WTC11 (cell line): ENCODE measurements at regions not wholly inside any gene's neighbourhood (a gene's known extent, or its start where the extent isn't known, plus 50 kb on each side); places are given as distances from the start of the nearest gene placed in this dataset.

ENCODE experiments used
- ATAC-seq: fragments of 200-7000 bp; cut with Tn5 transposase; 2 replicates; pipeline ENCODE4 v1.10.0; 2021; ENCODE audit warnings: mild to moderate bottlenecking, moderate library complexity
- CTCF ChIA-PET: fragments of 300-600 bp; sonication (Branson Sonifier 250); formaldehyde crosslinking; loops from one replicate; lab custom pipeline; 2021; ENCODE audit warnings: antibody characterized with exemption; lab: Charles Lee
- POLR2A ChIA-PET: fragments of 350-600 bp; sonication (Branson Sonifier 250); formaldehyde crosslinking; loops from one replicate; lab custom pipeline; 2021; ENCODE audit warnings: antibody characterized with exemption; lab: Charles Lee
- DNase-seq: peaks from one replicate; pipeline ENCODE4 v3.0.0; 2021; ENCODE audit warnings: low spot score
- H3K27ac Mint-ChIP-seq: 2 replicates; pipeline ENCODE4 v1.8.0; 2021; ENCODE audit warnings: mixed read lengths
- H3K27me3 Mint-ChIP-seq: 2 replicates; pipeline ENCODE4 v1.8.0; 2021; ENCODE audit warnings: low read depth, mild to moderate bottlenecking, moderate library complexity, mixed read lengths
- H3K36me3 Mint-ChIP-seq: 2 replicates; pipeline ENCODE4 v1.8.0; 2021; ENCODE audit warnings: mixed read lengths
- H3K4me1 Mint-ChIP-seq: 2 replicates; pipeline ENCODE4 v1.8.0; 2022; ENCODE audit warnings: mixed read lengths
- H3K4me3 Mint-ChIP-seq: 2 replicates; pipeline ENCODE4 v1.8.0; 2021; ENCODE audit warnings: mild to moderate bottlenecking, moderate library complexity, mixed read lengths
- H3K9me3 Mint-ChIP-seq: 2 replicates; pipeline ENCODE4 v1.8.0; 2021; ENCODE audit warnings: mixed read lengths
- ATF6 ChIP-seq: sonication (generic); formaldehyde crosslinking; IDR thresholded peaks from 2 replicates; pipeline ENCODE4 v1.8.1; 2023; ENCODE audit warnings: mild to moderate bottlenecking, missing genetic modification reagents
- FOXJ3 ChIP-seq: sonication (generic); formaldehyde crosslinking; IDR thresholded peaks from 2 replicates; pipeline ENCODE4 v1.9.0; 2021; ENCODE audit warnings: missing genetic modification reagents, mild to moderate bottlenecking, borderline replicate concordance
- FOXK1 ChIP-seq: sonication (generic); formaldehyde crosslinking; IDR thresholded peaks from 2 replicates; pipeline ENCODE4 v1.8.0; 2022; ENCODE audit warnings: mild to moderate bottlenecking, moderate library complexity, missing genetic modification reagents
- FOXP4 ChIP-seq: sonication (generic); formaldehyde crosslinking; IDR thresholded peaks from 2 replicates; pipeline ENCODE4 v1.8.0; 2022; ENCODE audit warnings: mild to moderate bottlenecking, missing genetic modification reagents
- HMGXB4 ChIP-seq: sonication (generic); formaldehyde crosslinking; IDR thresholded peaks from 2 replicates; pipeline ENCODE4 v1.8.1; 2023; ENCODE audit warnings: mild to moderate bottlenecking, moderate library complexity, missing genetic modification reagents
- IRF2 ChIP-seq: sonication (generic); formaldehyde crosslinking; IDR thresholded peaks from 2 replicates; pipeline ENCODE4 v1.8.0; 2022; ENCODE audit warnings: low read depth, missing genetic modification reagents, borderline replicate concordance
- MLX ChIP-seq: sonication (generic); formaldehyde crosslinking; IDR thresholded peaks from 2 replicates; pipeline ENCODE4 v1.8.1; 2023; ENCODE audit warnings: mild to moderate bottlenecking, missing genetic modification reagents, moderate library complexity
- NFATC4 ChIP-seq: fragments of 250-450 bp; sonication (Bioruptor Pico); IDR thresholded peaks from 2 replicates; pipeline ENCODE4 v1.9.0; 2021; ENCODE audit warnings: mild to moderate bottlenecking
- OVOL2 ChIP-seq: fragments of 250-450 bp; sonication (Bioruptor Pico); IDR thresholded peaks from 2 replicates; pipeline ENCODE4 v1.9.0; 2021; ENCODE audit warnings: mild to moderate bottlenecking, borderline replicate concordance
- TCF7 ChIP-seq: sonication (generic); formaldehyde crosslinking; IDR thresholded peaks from 2 replicates; pipeline ENCODE4 v1.8.0; 2022; ENCODE audit warnings: mild to moderate bottlenecking, low read depth, missing genetic modification reagents, moderate library complexity
- TEAD1 ChIP-seq: sonication (generic); formaldehyde crosslinking; IDR thresholded peaks from 2 replicates; pipeline ENCODE4 v1.8.0; 2022; ENCODE audit warnings: mild to moderate bottlenecking, missing genetic modification reagents
- TEAD4 ChIP-seq: sonication (generic); formaldehyde crosslinking; IDR thresholded peaks from 2 replicates; pipeline ENCODE4 v1.8.0; 2022; ENCODE audit warnings: mild to moderate bottlenecking, missing genetic modification reagents
- ZBTB21 ChIP-seq: sonication (generic); formaldehyde crosslinking; IDR thresholded peaks from 2 replicates; pipeline ENCODE4 v1.8.1; 2023; ENCODE audit warnings: mild to moderate bottlenecking, missing genetic modification reagents, borderline replicate concordance
- ZMAT4 ChIP-seq: fragments of 250-450 bp; sonication (Bioruptor Pico); IDR thresholded peaks from 2 replicates; pipeline ENCODE4 v1.9.0; 2021; ENCODE audit warnings: mild to moderate bottlenecking
- ZNF532 ChIP-seq: fragments of 250-450 bp; sonication (Bioruptor Pico); IDR thresholded peaks from 2 replicates; pipeline ENCODE4 v1.9.0; 2021; ENCODE audit warnings: mild to moderate bottlenecking, borderline replicate concordance

GRCh38 chr3:3605226-3605625, 194.0 kb upstream of the LRRN1 start:
- TF ChIP-seq OVOL2 (CRISPR knock-in tag) = no peak
- no peak for TF ChIP-seq NFATC4 (CRISPR knock-in tag)
- TF ChIP-seq TEAD4 (CRISPR knock-in tag) = no peak
- no peak for TF ChIP-seq HMGXB4
- no peak for TF ChIP-seq TEAD1 (CRISPR knock-in tag)
- no peak for TF ChIP-seq ZNF532
- TF ChIP-seq FOXK1 (CRISPR knock-in tag) = no peak
- no peak for TF ChIP-seq ZBTB21
- TF ChIP-seq ZMAT4 = no peak
- TF ChIP-seq TCF7 (CRISPR knock-in tag) = no peak
- Mint-ChIP-seq H3K36me3 (peaks cover 40% of the 10 kb centered on the region), H3K4me3 (no peak overlapping the region), H3K27me3 (no peaks in the 10 kb centered on the region), H3K9me3 (peaks cover 76% of the 10 kb centered on the region), H3K27ac (no peak overlapping the region), H3K4me1 (peaks cover 15% of the 10 kb centered on the region)
- ChIA-PET POLR2A (interaction anchor here (0.6 kb wide), 1 partner anchor 144 kb away, joined by 5 read pairs; no protein-coding TSS in a partner anchor), CTCF (interaction anchor here (0.7 to 1.6 kb wide), 2 partner anchors 277 to 393 kb away, joined by 3 to 6 read pairs; no protein-coding TSS in a partner anchor)
- no peak for DNase-seq
- ATAC-seq = no peak

- Mint-ChIP-seq H3K27me3 (no peaks in the 10 kb centered on the region), H3K4me3 (no peak overlapping the region), H3K9me3 (peaks cover 77% of the 10 kb centered on the region), H3K4me1 (peaks cover 15% of the 10 kb centered on the region), H3K36me3 (peaks cover 36% of the 10 kb centered on the region), H3K27ac (no peak overlapping the region)
- DNase-seq (no peak), ATAC-seq (no peak)
- CTCF ChIA-PET = no interaction called here
- POLR2A ChIA-PET = no interaction called here
- TF ChIP-seq FOXJ3 (CRISPR knock-in tag) (no peak), TEAD4 (CRISPR knock-in tag) (no peak), MLX (CRISPR knock-in tag) (no peak), HMGXB4 (no peak), NFATC4 (CRISPR knock-in tag) (no peak), FOXP4 (no peak), ZNF532 (no peak), IRF2 (no peak), ATF6 (CRISPR knock-in tag) (no peak)
Observed at GRCh38 chr3:3603351-3603750, 195.9 kb upstream of the LRRN1 start.
